ENCODE measurements at regions not wholly inside any gene's neighbourhood (a gene's known extent, or its start where the extent isn't known, plus 50 kb on each side); places are given as distances from the start of the nearest gene placed in this dataset.

GRCh38 chr1:219399446-219399845 is 213.5 kb downstream of the ZC3H11B start:
- TF ChIP-seq CTCF (IDR thresholded peaks at IDR 0.05 in 4 of 5, conservative IDR thresholded peaks at IDR 0.05 in 1 of 5): no peak
- TF ChIP-seq POLR2A (IDR thresholded peaks at IDR 0.05): no peak
